PFSK-1 (cell line): ENCODE measurements at regions not wholly inside any gene's neighbourhood (a gene's known extent, or its start where the extent isn't known, plus 50 kb on each side); places are given as distances from the start of the nearest gene placed in this dataset.

ENCODE experiments used
- FOXP2 ChIP-seq: optimal IDR thresholded peaks from 2 replicates; pipeline ENCODE3; 2011; ENCODE audit warnings: borderline replicate concordance, control low read depth, inconsistent platforms; ENCODE audit not compliant: insufficient read depth; ENCODE audit errors: extremely low read length, extremely low read depth
- POLR2AphosphoS5 ChIP-seq: IDR thresholded peaks from 2 replicates; pipeline ENCODE4 v1.6.1; 2012; ENCODE audit warnings: low read depth, mild to moderate bottlenecking, control low read depth, low read length, moderate library complexity
- REST ChIP-seq, 2 experiments: IDR thresholded peaks; 2 replicates each; pipeline versions ENCODE4 v1.6.1 to v1.8.0; 2011 to 2012; ENCODE audit warnings: low read depth in 2 of 2, low read length in 2 of 2, control low read depth in 1 of 2, inconsistent platforms in 1 of 2, mild to moderate bottlenecking in 1 of 2, moderate library complexity in 1 of 2; ENCODE audit not compliant: insufficient read depth in 1 of 2
- SIN3A ChIP-seq: IDR thresholded peaks from 2 replicates; pipeline ENCODE4 v1.6.1; 2012; ENCODE audit warnings: mild to moderate bottlenecking, low read length, moderate library complexity, borderline replicate concordance; ENCODE audit not compliant: insufficient read depth
- TAF1 ChIP-seq: IDR thresholded peaks from 2 replicates; pipeline ENCODE4 v1.6.1; 2012; ENCODE audit warnings: low read length, control low read depth, borderline replicate concordance; ENCODE audit not compliant: insufficient read depth

GRCh38 chr1:184152434-184152898, 100.9 kb downstream of the TSEN15 start:
- TF ChIP-seq REST (IDR thresholded peaks at IDR 0.05; ENCODE audit: insufficient read depth in 1 of 2, low read depth in 2 of 2, low read length in 2 of 2) = peak in 1 of 2 experiments; percentile 65; a peak in 1 of 4 replicates
- no peak for TF ChIP-seq POLR2AphosphoS5

GRCh38 chr1:184152974-184153373, 101.4 kb downstream of the TSEN15 start:
- TF ChIP-seq POLR2AphosphoS5 (no peak), TAF1 (no peak), REST (IDR thresholded peaks at IDR 0.05; ENCODE audit: insufficient read depth in 1 of 2, low read depth in 2 of 2, low read length in 2 of 2) (no peak), FOXP2 (no peak), SIN3A (no peak)

- TF ChIP-seq SIN3A (no peak), REST (IDR thresholded peaks at IDR 0.05; ENCODE audit: insufficient read depth in 1 of 2, low read depth in 2 of 2, low read length in 2 of 2) (no peak), POLR2AphosphoS5 (no peak), FOXP2 (no peak), TAF1 (no peak)
Measured at GRCh38 chr1:184153731-184154130, 102.2 kb downstream of the TSEN15 start.

- TF ChIP-seq POLR2AphosphoS5 (no peak), TAF1 (no peak), SIN3A (no peak), FOXP2 (no peak)
Measured at GRCh38 chr1:184156521-184157393, 105.2 kb downstream of the TSEN15 start.

- TF ChIP-seq POLR2AphosphoS5 (no peak), TAF1 (no peak), SIN3A (no peak)
Measured at GRCh38 chr1:184157394-184157742, 105.8 kb downstream of the TSEN15 start.

- no peak for TF ChIP-seq SIN3A
- no peak for TF ChIP-seq POLR2AphosphoS5
- no peak for TF ChIP-seq TAF1
- no peak for TF ChIP-seq FOXP2
- no peak for TF ChIP-seq REST (IDR thresholded peaks at IDR 0.05; ENCODE audit: insufficient read depth in 1 of 2, low read depth in 2 of 2, low read length in 2 of 2)
Measured at GRCh38 chr1:184158896-184159681, 107.6 kb downstream of the TSEN15 start.
